Lower leg skin (tissue), 4 donors: ENCODE measurements at regions not wholly inside any gene's neighbourhood (a gene's known extent, or its start where the extent isn't known, plus 50 kb on each side); places are given as distances from the start of the nearest gene placed in this dataset.

Experiments used
- DNase-seq, 2 donors: peaks; one replicate each; pipeline ENCODE4 v3.0.0-alpha.2; 2019; ENCODE audit warnings: low spot score in 2 of 2
- H3K4me3 ChIP-seq: fragments of 200-600 bp; sonication (generic); 2 replicates; pipeline ENCODE4 v1.5.1; 2017; ENCODE audit warnings: mild to moderate bottlenecking, low read depth; ENCODE audit not compliant: poor library complexity, severe bottlenecking
- CTCF ChIP-seq, 3 donors: fragments of 450-650 bp; IDR thresholded peaks; one replicate each; pipeline ENCODE4 v1.5.1; 2016; ENCODE audit warnings: antibody characterized with exemption in 3 of 3, mild to moderate bottlenecking in 3 of 3, moderate library complexity in 2 of 3
- POLR2A ChIP-seq, 2 donors: fragments of 450-650 bp; IDR thresholded peaks; one replicate each; pipeline ENCODE4 v1.6.1; 2016 to 2017; ENCODE audit warnings: antibody characterized with exemption in 2 of 2, mild to moderate bottlenecking in 1 of 2, moderate library complexity in 1 of 2
- WGBS, 2 donors: methylation state at CpG; one replicate each; pipeline ENCODE4 v1.1.5; 2018; 5-methylcytosine and 5-hydroxymethylcytosine counted together
- intact Hi-C: fragments of 100-400 bp; cut with DNase I; formaldehyde crosslinking; loops from one replicate; pipeline ENCODE4 v1.15.0; 2023; ENCODE audit warnings: low total_unique reads

- TF ChIP-seq CTCF (IDR thresholded peaks at IDR 0.05) (no peak), POLR2A (IDR thresholded peaks at IDR 0.05) (no peak)
- 21 to 39% methylated on average over 3 of the region's 3 CpGs for WGBS, 2 donors
- DNase-seq = no peak
- H3K4me3 ChIP-seq = no peak overlapping the region
- intact Hi-C loops = no loop called here
Measured at GRCh38 chr5:34550964-34551363, 105.2 kb upstream of the RAI14 start.

GRCh38 chr5:34551911-34552433 is 104.2 kb upstream of the RAI14 start:
- H3K4me3 ChIP-seq = no peak overlapping the region
- 20 to 28% methylated on average over 4 of the region's 4 CpGs for WGBS, 2 donors
- intact Hi-C loops = no loop called here
- TF ChIP-seq POLR2A (IDR thresholded peaks at IDR 0.05) = no peak
- no peak for TF ChIP-seq CTCF (IDR thresholded peaks at IDR 0.05)
- no peak for DNase-seq

GRCh38 chr5:34552686-34553085 is 103.4 kb upstream of the RAI14 start:
- DNase-seq = no peak
- no peak overlapping the region for H3K4me3 ChIP-seq
- TF ChIP-seq POLR2A (IDR thresholded peaks at IDR 0.05) (no peak), CTCF (IDR thresholded peaks at IDR 0.05) (no peak)
- intact Hi-C loops = no loop called here
- WGBS, 2 donors = 65 to 73% methylated on average over 3 of the region's 3 CpGs

- no peak for DNase-seq
- intact Hi-C loops = no loop called here
- WGBS, 2 donors = 81 to 86% methylated on average over 3 of the region's 3 CpGs
- TF ChIP-seq POLR2A (IDR thresholded peaks at IDR 0.05) (no peak), CTCF (IDR thresholded peaks at IDR 0.05) (no peak)
- no peak overlapping the region for H3K4me3 ChIP-seq
Measured at GRCh38 chr5:34553581-34553980, 102.5 kb upstream of the RAI14 start.

- no peak for DNase-seq
- TF ChIP-seq POLR2A (IDR thresholded peaks at IDR 0.05) (no peak), CTCF (IDR thresholded peaks at IDR 0.05) (no peak)
- 26 to 40% methylated on average over 5 of the region's 5 CpGs for WGBS, 2 donors
- intact Hi-C loops = no loop called here
- H3K4me3 ChIP-seq = no peak overlapping the region
Measured at GRCh38 chr5:34554641-34555040, 101.5 kb upstream of the RAI14 start.
